IPS-18a (cell line): ENCODE measurements at regions not wholly inside any gene's neighbourhood (a gene's known extent, or its start where the extent isn't known, plus 50 kb on each side); places are given as distances from the start of the nearest gene placed in this dataset.

Experiments used
- H3K27ac ChIP-seq: one replicate; pipeline ENCODE4 v1.5.1; 2013; ENCODE audit warnings: low read length
- H3K27me3 ChIP-seq: one replicate; pipeline ENCODE4 v1.6.1; 2013; ENCODE audit warnings: mild to moderate bottlenecking, low read length; ENCODE audit not compliant: control insufficient read depth, insufficient read depth
- H3K36me3 ChIP-seq: one replicate; pipeline ENCODE4 v1.6.1; 2013; ENCODE audit warnings: low read depth, low read length; ENCODE audit not compliant: control insufficient read depth
- H3K4me1 ChIP-seq: one replicate; pipeline ENCODE4 v1.6.1; 2013; ENCODE audit warnings: low read depth, low read length; ENCODE audit not compliant: control insufficient read depth
- H3K4me3 ChIP-seq: one replicate; pipeline ENCODE4 v1.5.1; 2013; ENCODE audit warnings: low read length
- H3K9ac ChIP-seq: one replicate; pipeline ENCODE4 v1.6.1; 2013; ENCODE audit warnings: mild to moderate bottlenecking, low read length, moderate library complexity
- H3K9me3 ChIP-seq: one replicate; pipeline ENCODE4 v1.6.1; 2013; ENCODE audit warnings: low read depth, low read length; ENCODE audit not compliant: control insufficient read depth

DNA sequence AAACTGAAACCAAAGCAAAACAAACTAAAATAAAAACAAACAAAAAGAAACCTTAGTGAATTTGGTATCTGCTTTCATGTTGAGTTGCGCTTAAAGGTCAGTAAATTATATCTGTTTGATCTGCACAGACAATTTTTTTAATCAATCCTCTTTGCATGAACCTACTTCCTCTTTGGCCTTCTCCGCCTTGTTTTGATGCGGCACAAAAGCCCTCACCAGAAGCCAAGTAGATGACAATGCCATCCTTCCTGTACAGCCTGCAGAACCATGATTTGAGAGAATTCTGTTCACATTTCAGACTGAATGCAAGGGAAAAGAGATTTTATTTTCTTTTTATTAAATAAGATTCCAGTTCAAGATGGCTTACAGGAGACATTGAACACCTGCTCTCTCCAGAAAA, 473.6 kb upstream of the FTMT start:
- H3K36me3 ChIP-seq, result no peaks in the 10 kb centered on the region
- no peak overlapping the region for H3K4me3 ChIP-seq
- H3K4me1 ChIP-seq, result no peaks in the 10 kb centered on the region
- no peaks in the 10 kb centered on the region for H3K27me3 ChIP-seq
- H3K9me3 ChIP-seq, result no peaks in the 10 kb centered on the region
- no peak overlapping the region for H3K9ac ChIP-seq
- no peak overlapping the region for H3K27ac ChIP-seq

DNA sequence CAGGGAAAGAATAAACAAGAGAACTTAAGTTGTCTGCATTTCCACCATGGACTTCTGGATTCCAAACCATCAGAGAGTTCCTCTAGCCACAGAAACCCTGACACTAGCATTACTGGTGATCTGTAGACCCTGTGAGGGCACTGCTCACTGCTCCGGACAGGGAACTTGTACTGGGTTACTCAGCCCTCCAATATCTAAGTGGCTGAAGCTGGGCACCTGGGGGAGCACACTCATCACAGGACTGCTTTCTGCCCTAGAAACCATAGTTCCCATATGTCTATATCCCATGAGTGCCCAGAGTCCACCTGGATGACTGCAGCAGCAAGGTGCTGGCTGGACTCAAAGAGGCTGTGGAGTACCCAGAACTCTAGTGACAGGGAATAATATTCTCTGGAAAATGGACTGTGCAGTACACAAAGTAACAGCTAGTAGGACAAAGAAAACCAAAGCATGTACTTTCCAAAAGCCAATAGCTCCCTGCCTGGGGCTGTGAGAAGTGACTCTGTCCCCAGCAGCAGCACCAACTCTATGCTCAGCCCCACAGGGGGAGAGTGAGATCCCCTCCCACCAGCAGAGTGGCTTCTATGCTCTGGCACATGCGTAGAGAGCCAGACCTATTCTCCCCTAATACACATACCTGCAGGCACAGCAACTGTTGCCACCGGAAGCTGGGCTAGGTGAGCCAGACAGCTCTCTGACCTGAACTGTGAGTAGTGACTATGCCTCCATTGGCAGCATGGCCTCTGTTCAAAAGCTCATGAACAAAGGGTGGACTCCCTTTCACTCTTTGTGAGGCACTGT, 472.9 kb upstream of the FTMT start:
- no peaks in the 10 kb centered on the region for H3K9me3 ChIP-seq
- H3K27ac ChIP-seq, result no peak overlapping the region
- no peaks in the 10 kb centered on the region for H3K27me3 ChIP-seq
- H3K9ac ChIP-seq, result no peak overlapping the region
- no peaks in the 10 kb centered on the region for H3K4me1 ChIP-seq
- no peak overlapping the region for H3K4me3 ChIP-seq
- H3K36me3 ChIP-seq, result no peaks in the 10 kb centered on the region

GRCh38 chr5:121380066-121380465, 471.6 kb upstream of the FTMT start:
- Histone ChIP-seq H3K27ac (no peak overlapping the region), H3K9me3 (no peaks in the 10 kb centered on the region)

DNA sequence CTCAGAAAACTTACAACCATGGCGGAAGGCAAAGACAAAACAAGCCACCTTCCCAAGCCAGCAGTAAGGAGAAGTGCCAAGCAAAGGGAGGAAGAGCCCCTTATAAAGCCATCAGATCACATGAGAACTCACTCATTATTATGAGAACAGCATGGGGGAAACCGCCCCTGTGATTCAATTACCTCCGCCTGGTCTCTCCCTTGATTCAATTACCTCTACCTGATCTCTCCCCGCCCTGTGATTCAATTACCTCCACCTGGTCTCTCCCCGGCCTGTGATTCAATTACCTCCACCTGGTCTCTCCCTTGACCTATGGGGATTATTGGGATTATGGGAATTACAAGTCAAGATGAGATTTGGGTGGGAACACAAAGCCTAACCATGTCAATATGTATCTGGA, 467.3 kb upstream of the FTMT start:
- no peaks in the 10 kb centered on the region for H3K9me3 ChIP-seq
- no peaks in the 10 kb centered on the region for H3K27me3 ChIP-seq
- H3K9ac ChIP-seq, result no peak overlapping the region
- no peak overlapping the region for H3K4me3 ChIP-seq
- H3K27ac ChIP-seq, result no peak overlapping the region
- no peaks in the 10 kb centered on the region for H3K4me1 ChIP-seq
- H3K36me3 ChIP-seq, result no peaks in the 10 kb centered on the region

More at GRCh38 chr5:121380066-121380465, 471.6 kb upstream of the FTMT start:
- Histone ChIP-seq H3K27me3 (no peaks in the 10 kb centered on the region), H3K36me3 (no peaks in the 10 kb centered on the region), H3K9ac (no peak overlapping the region), H3K4me1 (no peaks in the 10 kb centered on the region), H3K4me3 (no peak overlapping the region)

GRCh38 chr5:121386334-121386733, 465.3 kb upstream of the FTMT start:
- H3K36me3 ChIP-seq, result no peaks in the 10 kb centered on the region
- H3K9me3 ChIP-seq, result no peaks in the 10 kb centered on the region
- no peak overlapping the region for H3K27ac ChIP-seq
- no peaks in the 10 kb centered on the region for H3K4me1 ChIP-seq
- no peak overlapping the region for H3K4me3 ChIP-seq
- H3K9ac ChIP-seq, result no peak overlapping the region
- no peaks in the 10 kb centered on the region for H3K27me3 ChIP-seq

GRCh38 chr5:121396716-121397115, 455.0 kb upstream of the FTMT start:
- Histone ChIP-seq H3K27me3 (no peaks in the 10 kb centered on the region), H3K4me3 (no peak overlapping the region), H3K9me3 (no peaks in the 10 kb centered on the region), H3K36me3 (no peaks in the 10 kb centered on the region), H3K27ac (no peak overlapping the region), H3K9ac (no peak overlapping the region), H3K4me1 (no peaks in the 10 kb centered on the region)

DNA sequence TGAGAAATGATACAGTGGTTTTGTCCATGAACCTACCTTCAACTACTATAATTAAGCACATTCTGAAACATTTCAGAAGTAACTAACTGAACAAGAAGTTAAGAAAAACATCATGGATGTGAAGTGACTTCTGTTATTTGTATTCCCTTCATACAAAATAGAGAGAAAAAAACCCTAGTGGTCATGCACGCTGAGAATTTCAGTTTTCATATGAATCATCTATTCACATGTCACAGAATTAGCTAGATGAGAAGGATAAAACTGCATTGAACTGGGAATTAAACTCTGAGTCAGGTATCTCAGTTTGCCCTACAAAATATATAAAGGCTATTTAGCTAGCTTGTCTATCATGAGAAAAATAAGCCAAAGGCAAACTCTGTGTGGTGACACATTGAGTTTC, 451.8 kb upstream of the FTMT start:
- H3K9ac ChIP-seq, result no peak overlapping the region
- no peaks in the 10 kb centered on the region for H3K36me3 ChIP-seq
- H3K4me1 ChIP-seq, result no peaks in the 10 kb centered on the region
- H3K9me3 ChIP-seq, result no peaks in the 10 kb centered on the region
- H3K27ac ChIP-seq, result no peak overlapping the region
- no peak overlapping the region for H3K4me3 ChIP-seq
- H3K27me3 ChIP-seq, result no peaks in the 10 kb centered on the region

DNA sequence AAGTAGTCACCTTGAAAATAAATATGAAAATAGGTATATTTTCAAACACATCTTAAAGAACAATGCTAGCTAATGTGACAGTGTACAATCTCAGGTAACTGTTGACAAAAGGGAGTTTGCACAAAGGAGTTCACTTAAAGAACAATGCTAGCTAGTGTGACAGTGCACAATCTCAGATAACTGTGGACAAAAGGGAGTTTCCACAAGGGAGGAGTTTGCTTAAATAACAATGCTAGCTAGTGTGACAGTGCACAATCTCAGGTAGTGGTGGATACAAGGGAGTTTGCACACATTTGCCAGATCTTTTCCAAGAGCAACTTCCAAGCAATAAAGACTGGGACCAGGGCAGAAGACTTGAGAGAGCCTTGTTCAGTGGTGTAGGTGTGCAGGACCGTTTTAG, 442.9 kb upstream of the FTMT start:
- Histone ChIP-seq H3K9ac (no peak overlapping the region), H3K36me3 (no peaks in the 10 kb centered on the region), H3K4me3 (no peak overlapping the region), H3K27ac (no peak overlapping the region), H3K27me3 (no peaks in the 10 kb centered on the region), H3K9me3 (no peaks in the 10 kb centered on the region), H3K4me1 (no peaks in the 10 kb centered on the region)

DNA sequence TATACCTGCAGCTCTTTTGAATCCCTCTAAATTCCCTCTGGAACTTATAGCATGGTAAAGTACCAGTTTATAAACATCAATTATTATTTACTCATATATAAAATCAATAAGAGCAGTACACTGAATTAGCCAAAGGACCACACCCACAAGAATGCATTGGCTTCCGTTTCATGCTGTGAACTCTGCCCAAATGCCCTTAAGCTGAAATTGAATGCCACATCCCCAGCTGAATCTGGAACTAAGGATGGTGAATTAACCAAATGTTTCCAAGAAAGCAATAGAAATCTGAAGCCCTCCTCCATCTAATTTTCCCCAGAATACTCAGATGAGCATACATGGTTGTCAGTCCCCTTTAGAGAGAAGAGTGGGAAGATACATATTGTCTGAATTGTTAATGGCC, 436.4 kb upstream of the FTMT start:
- Histone ChIP-seq H3K9ac (no peak overlapping the region), H3K27ac (no peak overlapping the region), H3K36me3 (no peaks in the 10 kb centered on the region), H3K27me3 (no peaks in the 10 kb centered on the region), H3K4me3 (no peak overlapping the region), H3K4me1 (no peaks in the 10 kb centered on the region), H3K9me3 (no peaks in the 10 kb centered on the region)

DNA sequence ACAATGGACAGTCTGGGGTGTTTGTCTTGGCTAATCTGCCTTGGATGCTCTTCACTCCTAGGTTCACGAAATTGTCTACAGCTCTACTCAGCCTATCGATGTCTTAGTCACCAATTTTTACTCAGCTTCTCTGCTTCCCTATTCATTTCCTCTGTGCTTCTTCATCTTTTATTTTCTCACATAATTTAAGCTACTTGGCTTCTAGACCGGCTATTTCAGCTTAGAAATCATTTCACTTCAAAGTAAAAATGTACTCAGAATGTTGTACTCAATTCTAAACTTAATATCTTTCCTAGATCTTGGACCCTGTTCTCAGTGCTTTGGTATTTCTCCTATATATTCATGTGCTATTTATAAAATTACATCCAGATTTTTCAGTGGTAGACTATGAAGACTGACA, 430.0 kb upstream of the FTMT start:
- H3K4me3 ChIP-seq, result no peak overlapping the region
- no peaks in the 10 kb centered on the region for H3K4me1 ChIP-seq
- H3K36me3 ChIP-seq, result no peaks in the 10 kb centered on the region
- no peak overlapping the region for H3K27ac ChIP-seq
- no peaks in the 10 kb centered on the region for H3K9me3 ChIP-seq
- H3K27me3 ChIP-seq, result no peaks in the 10 kb centered on the region
- H3K9ac ChIP-seq, result no peak overlapping the region

- Histone ChIP-seq H3K4me3 (no peak overlapping the region), H3K4me1 (no peaks in the 10 kb centered on the region), H3K36me3 (no peaks in the 10 kb centered on the region), H3K27ac (no peak overlapping the region), H3K9me3 (no peaks in the 10 kb centered on the region), H3K27me3 (no peaks in the 10 kb centered on the region), H3K9ac (no peak overlapping the region)
Observed at GRCh38 chr5:121424976-121425375, 426.7 kb upstream of the FTMT start.

DNA sequence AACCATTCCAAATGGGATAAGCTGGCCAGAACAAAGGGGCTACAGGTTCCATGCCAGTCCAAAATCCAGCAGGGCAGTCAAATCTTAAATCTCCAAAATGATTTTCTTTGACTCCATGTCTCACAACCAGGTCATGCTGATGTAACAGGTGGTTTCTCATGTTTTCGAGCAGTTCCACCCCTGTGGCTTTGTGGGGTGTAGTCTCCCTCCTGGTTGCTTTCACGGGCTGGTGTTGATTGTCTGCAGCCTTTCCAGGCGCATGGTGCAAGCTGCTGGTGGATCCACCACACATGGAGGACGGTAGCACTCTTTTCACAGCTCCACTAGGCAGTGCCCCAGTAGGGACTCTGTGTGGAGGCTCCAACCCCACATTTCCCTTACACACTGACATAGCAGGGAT, 425.5 kb upstream of the FTMT start:
- H3K9me3 ChIP-seq, result no peaks in the 10 kb centered on the region
- no peaks in the 10 kb centered on the region for H3K36me3 ChIP-seq
- H3K27ac ChIP-seq, result no peak overlapping the region
- no peaks in the 10 kb centered on the region for H3K27me3 ChIP-seq
- H3K4me3 ChIP-seq, result no peak overlapping the region
- no peaks in the 10 kb centered on the region for H3K4me1 ChIP-seq
- H3K9ac ChIP-seq, result no peak overlapping the region
